CD4-positive, alpha-beta T cell treated with Interleukin-6 at 100 ng/mL for 8 hours (primary cell): ENCODE measurements at regions not wholly inside any gene's neighbourhood (a gene's known extent, or its start where the extent isn't known, plus 50 kb on each side); places are given as distances from the start of the nearest gene placed in this dataset.
"Not testable (repeated sequence)": the region's sequence is repeated elsewhere in the genome, so short reads cannot be mapped to it uniquely, and the experiment has no call there.

Experiments
- DNase-seq: peaks from one replicate; pipeline ENCODE4 v3.0.0-alpha.2; 2020; ENCODE audit warnings: mixed read lengths, low spot score

DNA sequence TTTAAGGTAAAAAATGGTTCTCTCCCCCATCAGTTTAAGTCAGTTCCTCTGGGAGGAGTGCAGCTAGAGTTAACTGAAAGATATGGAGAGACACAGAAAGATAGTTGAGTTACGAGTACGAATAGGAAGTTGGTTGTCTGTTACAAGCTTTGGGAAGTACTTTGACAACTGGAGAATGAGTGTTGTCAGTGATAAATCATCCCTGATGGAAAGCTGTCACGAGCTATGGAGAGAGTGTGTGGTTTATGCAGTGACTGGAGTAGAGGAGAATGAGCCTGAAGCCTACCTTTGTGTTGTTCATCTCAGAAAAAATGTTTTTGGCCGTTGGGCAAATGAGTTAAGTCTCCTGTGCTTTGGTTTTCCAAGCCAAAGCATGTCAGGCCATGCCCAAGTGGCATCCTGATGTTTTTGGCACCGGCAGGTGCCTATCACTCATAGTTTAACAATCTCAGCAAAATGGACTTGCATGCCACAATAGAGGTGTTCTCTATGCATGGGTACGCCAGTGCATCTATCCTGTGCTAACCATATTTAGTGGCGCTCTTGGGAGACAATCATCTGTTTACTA is 350.2 kb downstream of the IRS2 start:
- no peak for DNase-seq

DNA sequence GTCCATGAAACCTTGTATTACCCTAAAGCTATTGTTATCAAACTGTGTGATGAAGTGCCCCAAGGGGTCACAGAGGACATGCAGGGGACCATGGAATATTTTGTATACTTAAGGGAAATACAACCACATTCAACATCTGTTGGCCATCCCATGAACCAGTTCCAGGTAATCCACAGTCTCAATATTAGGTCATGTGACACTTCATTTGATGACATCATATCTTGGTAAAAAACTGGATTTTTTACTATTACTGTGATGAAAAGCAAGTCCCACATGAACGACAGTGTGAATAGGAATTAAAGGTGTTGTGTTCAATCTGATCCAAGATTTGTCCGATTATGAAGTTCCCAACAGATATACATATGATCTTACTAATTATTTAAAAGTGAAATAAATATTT is 355.2 kb downstream of the IRS2 start:
- no peak for DNase-seq

DNA sequence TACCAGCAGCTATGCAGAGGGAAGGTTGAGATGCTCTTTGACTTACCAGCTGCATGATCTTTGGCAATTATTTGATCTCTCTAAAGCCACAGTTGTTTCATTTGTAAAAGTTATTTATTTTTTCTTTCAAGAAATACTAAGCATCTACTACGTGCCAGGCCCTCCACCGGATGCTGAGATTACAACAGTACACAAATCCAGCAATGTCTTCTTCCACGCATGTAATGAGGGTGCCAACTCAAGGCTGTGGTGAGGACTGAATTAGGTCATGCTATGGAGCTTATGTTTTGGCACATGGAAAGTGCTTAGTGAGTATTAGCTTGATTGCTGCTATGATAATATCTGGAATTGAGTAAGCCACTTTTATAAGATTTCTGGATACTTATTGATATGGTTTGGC is 358.2 kb downstream of the IRS2 start:
- DNase-seq: no peak

DNA sequence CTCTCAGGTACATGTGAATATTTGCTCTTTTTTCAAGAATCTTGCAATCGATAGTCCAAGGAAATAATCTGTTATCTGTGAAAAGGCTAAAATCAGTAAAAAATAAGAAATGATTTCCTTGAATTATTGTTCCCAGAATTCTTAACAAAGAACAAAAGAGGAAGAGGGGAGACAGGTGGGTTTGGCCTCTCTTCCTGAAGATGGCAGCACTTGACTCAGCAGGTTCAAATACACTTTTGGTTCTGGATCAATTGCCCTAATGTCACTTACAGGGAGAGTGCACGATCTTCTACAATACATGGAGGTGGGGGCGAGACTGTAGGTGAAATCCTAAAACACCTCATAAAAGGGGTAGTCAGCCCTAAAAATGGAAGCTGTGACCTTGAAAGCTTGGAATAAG is 358.7 kb downstream of the IRS2 start:
- no peak for DNase-seq

DNA sequence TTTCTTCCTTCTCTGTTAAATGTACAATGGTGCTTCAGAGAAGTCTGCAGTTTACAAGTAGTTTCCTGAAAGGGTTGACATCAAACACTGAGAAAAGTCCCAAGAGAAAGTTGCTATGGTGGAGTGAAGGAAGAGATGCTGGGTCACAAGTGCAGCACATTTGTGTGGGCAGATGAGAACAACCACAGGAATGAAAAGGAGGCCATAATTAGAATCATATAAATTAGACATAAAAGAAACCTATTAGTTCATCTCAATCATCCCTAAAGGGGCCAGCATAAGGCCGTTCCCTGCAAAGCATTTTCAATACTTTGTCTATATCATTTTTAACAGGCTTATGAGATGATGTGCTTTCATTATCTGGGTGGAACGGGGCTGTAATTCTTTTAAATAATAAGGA is 359.2 kb downstream of the IRS2 start:
- no peak for DNase-seq

DNA sequence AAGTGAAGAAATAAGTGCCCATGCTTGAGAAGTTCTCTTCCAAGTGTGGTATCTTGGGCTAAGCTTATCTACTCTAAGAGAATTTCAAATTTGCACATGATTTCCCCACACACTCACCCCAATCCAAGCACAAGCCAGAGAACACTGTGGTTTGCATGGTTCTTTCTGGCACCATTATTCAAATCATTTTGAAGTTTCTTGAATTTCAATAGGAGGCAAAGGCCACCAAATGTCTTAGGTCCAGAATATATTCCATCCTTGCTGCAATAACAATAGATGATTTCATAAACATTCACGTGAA is 359.7 kb downstream of the IRS2 start:
- DNase-seq: no peak

DNA sequence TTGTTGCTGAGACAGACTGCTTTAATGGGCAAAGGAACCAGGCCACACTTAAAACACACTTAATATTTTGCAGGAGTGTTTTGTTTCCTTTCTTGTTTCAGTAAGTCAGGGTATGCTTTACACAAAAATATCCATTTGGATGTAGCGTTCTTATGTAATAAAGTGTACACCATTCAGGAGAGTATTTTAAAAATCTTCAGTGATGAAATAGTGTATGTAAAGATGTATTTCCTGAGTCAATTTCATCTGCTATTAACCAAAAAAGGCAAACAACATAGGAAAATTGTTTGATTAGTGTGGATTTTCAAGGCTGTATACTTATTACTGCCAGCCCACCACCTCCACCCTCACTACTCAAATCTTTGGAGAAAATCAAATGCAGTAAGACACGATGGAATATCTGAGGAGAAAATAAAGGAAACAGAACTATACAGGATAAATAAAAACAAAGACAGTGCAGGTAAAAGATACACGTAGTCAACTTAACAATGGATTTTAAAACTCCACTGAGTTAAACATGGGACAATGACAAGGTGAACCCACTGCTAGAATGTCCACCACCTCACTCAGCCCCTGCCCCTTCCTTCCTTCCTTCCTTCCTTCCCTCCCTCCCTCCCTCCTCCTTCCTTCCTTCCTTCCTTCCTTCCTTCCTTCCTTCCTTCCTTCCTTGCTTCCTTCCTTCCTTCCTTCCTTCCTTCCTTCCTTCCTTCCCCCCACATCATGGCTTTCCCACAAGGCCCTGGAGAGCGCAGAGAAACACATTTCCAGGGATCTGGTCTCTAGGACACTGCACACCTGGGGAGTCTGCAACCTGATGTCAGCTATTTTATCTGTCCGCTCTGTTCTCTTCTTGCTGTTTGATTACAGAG is 360.3 kb downstream of the IRS2 start:
- no peak for DNase-seq

DNA sequence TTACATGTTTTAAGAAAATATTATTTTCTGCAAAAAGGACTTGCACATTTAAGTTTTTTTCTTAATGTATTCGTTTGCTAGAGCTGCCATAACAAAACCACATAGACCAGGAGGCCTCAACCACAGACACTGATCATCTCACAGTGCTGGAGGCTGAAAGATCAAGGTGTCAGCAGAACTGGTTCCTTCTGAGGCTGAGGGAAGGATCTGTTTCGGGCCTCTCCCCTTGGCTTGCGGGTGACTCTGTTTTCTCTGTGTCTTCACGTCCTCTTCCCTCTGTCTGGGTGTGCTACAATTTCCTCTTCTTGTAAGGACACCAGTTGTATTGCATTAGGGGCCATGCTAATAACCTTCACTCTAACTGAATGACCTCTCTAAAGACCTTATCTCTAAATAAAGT is 364.2 kb downstream of the IRS2 start:
- no peak for DNase-seq

DNA sequence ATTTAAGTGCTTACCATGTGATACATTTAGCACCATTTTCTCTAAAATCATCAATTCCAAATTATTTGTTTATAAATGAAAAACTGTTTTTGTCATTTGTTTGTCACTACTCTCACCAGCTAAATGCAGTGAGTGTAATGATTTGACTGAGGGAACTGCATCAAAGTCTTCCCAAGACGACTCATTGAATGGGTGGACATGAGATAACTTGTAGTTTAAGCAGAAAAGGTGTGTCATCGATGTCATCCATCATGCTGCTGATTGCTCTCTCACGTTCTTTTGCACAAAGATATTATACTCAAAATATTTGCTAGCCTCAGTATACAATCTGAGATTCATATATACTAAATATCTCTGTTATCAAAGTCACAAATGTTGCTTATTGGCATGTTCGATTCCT is 366.5 kb downstream of the IRS2 start:
- DNase-seq: no peak

DNA sequence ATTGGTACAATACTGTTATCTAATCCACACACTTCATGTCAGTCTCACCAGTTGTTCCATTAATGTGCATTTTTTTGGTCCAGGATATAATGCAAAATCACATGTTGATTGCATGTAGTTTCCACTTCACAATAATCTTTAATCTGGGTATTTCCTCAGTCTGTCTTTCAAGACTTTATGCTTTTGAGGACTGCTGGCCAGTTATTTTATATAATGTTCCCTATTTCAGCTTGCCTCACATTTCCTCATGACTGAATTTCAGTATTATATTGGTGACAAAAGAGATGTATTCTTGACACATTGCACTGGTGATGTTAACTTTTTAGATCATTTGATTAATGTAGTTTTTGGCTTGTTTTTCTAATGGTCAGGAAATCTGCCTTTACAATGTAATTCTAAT is 368.3 kb downstream of the IRS2 start:
- no peak for DNase-seq

DNA sequence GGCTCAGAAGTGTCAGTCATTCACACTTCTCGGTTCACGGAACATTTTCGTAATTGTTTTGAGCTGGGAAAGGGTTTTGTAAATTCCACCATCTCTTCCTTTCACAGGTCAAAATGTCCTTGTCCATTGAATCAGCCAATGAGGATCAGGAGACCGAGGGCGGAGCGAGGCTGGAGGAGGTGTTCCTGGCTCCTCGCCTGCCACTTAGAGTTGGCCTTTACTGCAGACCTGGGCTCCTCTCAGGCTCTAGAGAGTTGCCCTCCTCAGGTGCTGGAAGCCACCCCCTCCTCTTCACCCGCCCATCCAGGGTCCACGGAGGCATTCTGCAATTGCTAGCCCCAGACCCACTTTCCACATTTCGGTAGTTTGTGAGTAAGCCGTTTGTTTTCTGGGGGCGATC is 370.4 kb downstream of the IRS2 start:
- no peak for DNase-seq

DNA sequence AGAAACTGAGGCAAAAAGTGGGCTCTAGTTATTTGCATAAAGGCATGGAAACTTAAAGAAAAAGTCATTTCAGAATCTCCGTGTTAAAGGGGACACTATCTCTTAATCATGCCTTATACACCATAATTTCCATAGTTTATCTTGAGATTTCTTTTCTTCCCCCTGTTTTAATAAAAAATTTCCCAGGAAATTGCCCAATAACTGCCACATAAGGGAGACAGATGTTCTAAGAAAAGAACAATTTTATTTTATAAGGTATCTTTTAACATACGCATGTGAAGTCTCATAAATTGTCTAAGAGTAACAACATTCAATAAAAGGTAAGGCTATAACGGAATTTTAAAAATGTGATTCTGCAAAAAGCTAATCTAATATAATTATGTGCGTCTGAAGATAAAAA is 371.3 kb downstream of the IRS2 start:
- DNase-seq: no peak

DNA sequence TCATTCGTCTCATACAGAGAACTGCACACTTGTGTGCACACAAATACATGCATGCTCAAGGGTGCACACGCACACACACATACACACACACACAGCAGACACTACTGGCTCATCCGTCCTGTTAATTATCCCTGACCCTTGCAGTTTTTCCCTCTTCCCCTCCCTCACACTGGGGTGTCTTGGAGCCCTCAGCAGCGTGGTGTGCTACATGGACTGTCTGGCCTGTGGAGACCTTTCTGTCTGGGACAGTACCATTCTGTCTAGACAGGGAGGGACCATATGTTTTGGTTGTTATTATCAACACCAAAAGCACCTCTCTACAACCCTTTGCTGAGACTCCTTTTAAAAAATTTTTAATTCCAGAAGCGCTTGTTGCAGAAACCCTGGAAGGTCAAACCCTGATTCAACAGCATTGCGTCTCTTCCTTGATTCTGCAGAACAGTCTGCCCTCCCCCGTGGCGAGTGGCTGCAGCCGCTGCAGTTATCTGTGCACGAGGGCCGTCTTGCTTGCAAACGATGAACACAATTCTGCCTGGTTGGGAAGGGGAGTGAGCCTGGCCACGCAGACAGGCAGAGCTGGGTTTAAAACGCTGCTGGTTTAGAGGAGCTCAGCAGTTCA is 374.0 kb downstream of the IRS2 start:
- no peak for DNase-seq

DNA sequence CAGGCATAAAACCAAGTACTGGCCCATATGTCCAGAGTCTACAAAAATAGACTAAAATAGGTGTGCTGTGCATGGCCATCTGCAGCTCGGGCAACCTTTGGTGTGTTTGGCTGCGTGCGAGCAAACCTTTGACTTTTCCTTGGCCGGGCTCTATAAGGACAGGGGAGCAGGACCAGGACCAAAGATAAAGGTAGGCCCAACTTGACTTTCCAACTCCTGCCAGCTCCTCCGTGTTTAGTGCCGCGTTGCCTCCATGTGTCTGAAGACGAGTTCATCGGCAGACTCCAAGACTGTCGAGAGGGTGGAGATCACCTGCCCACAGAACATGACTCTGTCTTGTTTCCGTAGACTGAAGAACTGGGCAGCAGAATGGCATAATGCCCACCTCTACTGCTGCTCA is 375.5 kb downstream of the IRS2 start:
- no peak for DNase-seq

DNA sequence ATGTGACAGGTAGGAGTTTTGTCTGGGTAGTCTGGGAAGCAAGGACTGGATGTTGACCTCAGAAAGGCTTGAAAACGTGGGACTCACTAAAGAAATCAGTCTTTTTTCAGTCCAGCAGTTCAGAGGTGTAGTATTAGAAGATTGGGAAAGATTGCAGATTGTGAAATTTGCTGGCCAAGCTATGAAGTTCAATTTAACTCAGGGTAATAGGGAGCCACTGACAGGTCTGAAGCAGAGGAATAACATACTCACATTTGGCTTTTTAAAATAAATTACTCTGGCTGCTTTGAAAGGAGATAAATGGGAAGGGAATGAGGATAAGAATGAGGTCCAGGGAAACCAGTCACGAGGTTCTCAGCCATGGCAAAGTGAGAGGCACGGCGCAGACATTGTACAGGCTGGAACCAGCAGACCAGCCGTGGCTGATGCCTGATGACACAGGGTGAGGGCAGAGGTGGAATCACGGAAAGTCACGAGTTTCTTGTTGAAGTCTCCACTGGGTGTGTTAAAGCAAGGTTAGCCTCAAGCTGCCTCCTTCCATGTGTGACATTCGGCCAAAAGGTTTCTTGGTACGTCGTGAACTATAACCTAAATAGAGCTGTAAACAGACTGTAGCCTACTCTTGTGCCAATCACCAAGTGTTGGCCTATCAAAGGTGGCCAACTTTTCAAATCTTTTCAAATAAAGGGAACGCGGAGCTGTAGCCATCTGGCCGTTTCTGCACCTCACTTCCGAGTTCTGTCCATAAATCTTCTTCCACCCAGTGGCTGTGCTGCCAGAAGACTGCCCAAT is 377.6 kb downstream of the IRS2 start:
- no peak for DNase-seq

DNA sequence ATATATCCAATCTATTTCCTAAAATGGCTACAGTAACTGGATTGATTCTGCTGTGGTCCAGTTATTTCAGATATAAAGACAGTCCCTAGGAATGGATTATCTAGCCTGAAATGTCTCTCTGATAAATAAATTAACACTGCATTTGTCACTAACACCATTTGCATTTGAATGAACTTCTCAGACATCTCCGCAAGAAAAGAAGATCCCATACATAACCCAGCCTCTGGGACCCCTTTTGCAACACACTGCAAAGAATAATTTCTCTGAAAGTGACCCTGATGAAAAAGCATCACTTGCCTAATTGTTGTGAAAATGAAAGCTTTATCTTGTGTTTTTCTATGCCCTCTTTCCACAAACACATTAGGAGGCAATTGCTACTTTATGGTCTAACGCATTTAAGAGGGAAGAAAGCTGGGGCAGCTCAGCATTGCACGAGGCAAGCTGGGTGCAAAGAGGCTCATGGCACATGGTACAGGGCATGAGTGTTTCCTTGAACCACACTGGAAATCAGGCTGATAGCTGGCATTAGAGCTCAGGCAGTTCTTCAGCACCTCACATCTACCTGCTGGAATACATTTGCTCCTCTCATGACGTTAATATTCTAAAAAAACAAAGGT is 379.9 kb downstream of the IRS2 start:
- DNase-seq: no peak

DNA sequence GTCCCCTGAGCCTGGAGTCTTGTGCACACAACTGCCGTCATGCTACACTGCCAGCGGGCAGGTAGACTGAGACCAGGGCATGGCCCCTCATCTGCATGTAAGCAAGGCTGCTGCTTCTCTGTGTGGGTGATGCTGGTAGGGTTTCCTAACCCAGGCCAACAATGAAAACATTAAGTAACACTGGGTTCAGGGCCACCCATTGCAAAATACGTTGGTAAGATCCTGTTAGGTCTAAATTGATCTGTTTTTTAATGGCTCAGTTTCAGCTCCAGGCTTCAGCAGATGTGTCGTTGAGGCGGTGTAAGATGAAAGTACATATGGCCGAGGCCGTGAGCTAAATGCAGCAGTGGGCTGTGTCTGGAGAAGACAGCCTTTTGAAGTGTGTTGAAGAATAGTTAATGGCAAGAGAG is 383.4 kb downstream of the IRS2 start:
- no peak for DNase-seq

DNA sequence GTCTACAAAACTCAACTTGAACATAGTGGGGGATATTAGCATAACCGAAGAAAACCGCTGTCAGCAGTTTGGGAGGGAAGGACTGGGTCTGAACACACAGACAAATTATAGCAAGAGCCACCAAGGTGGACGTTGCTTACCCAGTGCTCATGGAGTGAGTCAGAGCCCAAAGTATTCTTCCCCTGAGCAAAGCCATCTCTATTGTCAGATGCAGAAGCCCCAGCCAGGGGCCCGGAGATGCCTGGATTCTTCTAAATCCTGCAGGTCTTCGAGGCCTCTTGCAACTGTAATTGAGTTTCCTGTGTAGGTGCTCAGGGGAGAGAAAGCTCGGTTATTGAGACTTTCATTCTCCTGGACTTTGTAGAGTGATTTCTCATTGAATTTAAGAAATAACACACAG is 384.5 kb downstream of the IRS2 start:
- DNase-seq: no peak

DNA sequence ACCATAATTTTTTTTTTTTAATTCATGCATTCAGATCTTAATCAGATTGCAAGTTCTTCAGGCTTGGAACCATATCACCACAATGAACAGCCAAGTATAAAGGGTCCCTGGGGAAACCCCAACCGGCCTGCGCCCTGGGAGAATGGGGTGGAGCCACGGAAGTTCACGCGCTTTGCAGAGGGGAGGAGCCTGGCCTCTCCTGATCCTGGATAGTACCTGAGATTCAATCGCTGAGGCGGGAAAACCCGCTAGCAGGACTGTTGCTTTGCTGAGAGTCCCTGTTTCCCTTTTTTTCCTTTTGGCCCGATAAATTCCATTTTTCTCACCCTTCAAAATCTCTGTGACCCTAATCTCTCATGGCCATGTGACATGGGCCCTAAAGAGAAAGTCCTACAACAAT is 385.1 kb downstream of the IRS2 start:
- no peak for DNase-seq

DNA sequence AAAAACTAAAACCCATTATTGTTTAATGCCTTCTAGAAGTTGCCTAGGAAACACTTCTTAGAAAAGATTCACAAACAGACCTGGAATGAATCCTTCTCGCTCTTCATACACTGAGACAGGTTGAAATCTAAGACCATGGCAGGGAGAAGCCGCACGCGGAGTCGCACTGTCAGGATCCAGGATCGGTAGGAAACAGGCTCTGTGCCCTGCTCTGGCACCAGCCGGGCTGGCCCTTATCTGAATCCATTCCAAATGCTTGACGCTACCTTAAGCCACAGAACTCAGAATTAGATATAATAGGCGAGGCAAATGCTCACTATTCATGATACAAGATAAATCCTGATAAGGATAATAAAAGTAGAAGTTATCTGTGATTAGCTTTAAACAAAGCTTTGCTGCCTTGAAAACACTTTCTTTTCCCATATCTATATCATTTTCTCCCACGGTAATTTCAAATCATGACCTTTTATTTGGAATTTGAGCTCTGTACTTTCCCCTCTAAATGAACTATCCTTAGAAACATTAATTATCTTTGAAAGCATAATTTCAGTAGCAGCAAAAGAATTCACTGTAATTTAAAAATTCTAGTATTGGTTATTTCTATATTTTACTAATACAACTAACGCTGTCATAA is 385.6 kb downstream of the IRS2 start:
- no peak for DNase-seq

DNA sequence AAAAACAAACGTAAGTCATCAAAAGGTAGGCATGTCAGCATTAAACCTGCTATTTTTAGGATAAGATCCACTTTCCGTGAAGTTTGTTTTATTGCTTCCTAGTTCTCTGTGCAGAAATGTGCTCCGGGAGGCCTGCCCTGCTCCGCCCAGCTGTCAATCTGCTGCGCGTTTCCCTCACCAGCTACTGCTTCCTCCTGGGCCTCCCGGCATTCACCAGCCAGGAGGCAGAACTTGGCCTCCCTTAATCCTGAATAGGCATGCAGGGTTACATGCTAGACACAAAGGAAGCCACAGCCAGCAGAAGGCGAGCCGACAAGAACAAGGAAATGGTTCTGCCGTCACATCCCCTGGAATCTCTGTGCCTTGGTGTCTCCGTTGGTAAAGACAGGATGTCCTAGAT is 386.2 kb downstream of the IRS2 start:
- no peak for DNase-seq

DNA sequence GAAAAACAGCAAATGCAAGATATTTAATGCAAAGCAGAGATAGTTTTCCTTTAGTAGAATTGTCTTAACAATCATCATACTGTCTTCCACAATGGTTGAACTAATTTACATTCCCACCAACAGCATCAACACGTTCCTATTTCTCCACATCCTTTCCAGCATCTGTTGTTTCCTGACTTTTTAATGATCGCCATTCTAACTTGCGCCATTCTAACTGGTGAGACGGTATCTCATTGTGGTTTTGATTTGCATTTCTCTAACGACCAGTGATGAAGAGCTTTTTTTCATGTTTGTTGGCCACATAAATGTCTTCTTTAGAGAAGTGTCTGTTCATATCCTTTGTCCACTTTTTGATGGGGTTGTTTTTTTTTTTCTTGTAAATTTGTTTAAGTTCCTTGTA is 388.3 kb downstream of the IRS2 start:
- DNase-seq: not testable (repeated sequence)
